ENCODE measurements at regions not wholly inside any gene's neighbourhood (a gene's known extent, or its start where the extent isn't known, plus 50 kb on each side); places are given as distances from the start of the nearest gene placed in this dataset.

DNA sequence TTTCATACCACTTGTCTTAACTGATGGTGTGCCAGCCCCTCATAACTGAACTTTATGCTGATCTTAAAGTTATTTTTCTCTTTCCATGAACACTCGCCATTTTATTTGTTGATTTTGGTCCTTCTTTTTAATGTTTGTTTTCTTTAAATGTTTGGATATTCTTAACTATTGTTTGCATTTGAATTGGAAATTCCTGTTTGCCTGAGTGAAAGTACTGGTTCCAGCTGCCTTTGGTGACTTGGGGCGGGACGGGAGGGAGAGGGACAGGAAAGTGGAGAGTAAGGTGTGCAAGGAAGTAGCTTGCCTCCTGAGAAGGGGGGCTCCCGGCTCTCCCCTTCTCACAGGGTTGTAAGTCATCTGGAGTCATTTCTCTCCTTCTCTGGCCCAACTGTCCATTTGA lies 287.1 kb upstream of the PPP2R3A start:
- Histone ChIP-seq H3K36me3 (ENCODE audit: control insufficient read depth in 2 of 2, extremely low read depth in 1 of 2, insufficient read depth in 1 of 2, low read length in 1 of 2) (no peaks in the 10 kb centered on the region), H3K9me3 (no peaks in the 10 kb centered on the region), H3K4me3 (ENCODE audit: control insufficient read depth in 1 of 2, extremely low read depth in 1 of 2, low read length in 1 of 2) (no peak overlapping the region), H3K4me1 (ENCODE audit: control insufficient read depth in 1 of 2, extremely low read depth in 1 of 2, insufficient read depth in 2 of 2, low read length in 2 of 2) (no peaks in the 10 kb centered on the region), H3K27ac (ENCODE audit: low read length) (no peak overlapping the region), H3K27me3 (replicated peaks in 1 of 2; ENCODE audit: control insufficient read depth in 2 of 2, extremely low read depth in 1 of 2, insufficient read depth in 2 of 2, low read length in 1 of 2) (no peaks in the 10 kb centered on the region)
- Mint-ChIP-seq H3K9me3 (peaks cover 7 to 26% (median 12%) of the 10 kb centered on the region in 3 donors), H3K4me1 (no peaks in the 10 kb centered on the region), H3K36me3 (no peaks in the 10 kb centered on the region), H3K27me3 (peaks cover 0 to 3% of the 10 kb centered on the region in 2 donors), H3K4me3 (no peak overlapping the region), H3K27ac (no peak overlapping the region)
- ATAC-seq (replicated peaks in 1 of 4) (no peak), DNase-seq (no peak)
- CTCF ChIA-PET = interaction anchor here in 1 of 2 donors (0.6 kb wide), 1 partner anchor 10 kb away, joined by 4 read pairs; no protein-coding TSS in a partner anchor
- 83% methylated on average over 1 of the region's 4 CpGs for WGBS (ENCODE audit: insufficient coverage)
- POLR2A ChIA-PET = no interaction called here

DNA sequence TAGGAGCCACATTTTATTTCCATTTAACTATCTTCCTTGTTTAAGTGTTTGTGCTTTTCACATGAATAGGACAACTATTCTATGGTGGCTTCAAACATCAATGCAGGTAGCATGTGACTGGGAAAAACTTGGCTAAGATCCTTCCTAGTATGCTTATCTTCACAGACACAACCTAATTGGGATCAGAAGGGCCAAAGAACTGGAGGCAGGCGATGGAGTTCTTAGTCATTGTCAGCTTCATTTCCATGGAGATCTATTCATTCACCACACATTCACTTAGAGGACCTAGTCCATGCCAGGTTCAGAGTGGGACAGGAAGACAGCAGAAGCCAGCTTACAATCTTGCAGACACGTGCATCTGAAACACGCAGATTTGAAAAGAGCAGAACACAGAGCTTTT lies 277.5 kb upstream of the PPP2R3A start:
- Mint-ChIP-seq H3K4me1 (no peaks in the 10 kb centered on the region), H3K36me3 (no peaks in the 10 kb centered on the region), H3K27ac (no peak overlapping the region), H3K27me3 (peaks cover 0 to 4% of the 10 kb centered on the region in 2 donors), H3K4me3 (no peak overlapping the region), H3K9me3 (peaks cover 0 to 8% (median 0%) of the 10 kb centered on the region in 3 donors)
- H3K4me3 ChIP-seq (ENCODE audit: control insufficient read depth in 1 of 2, extremely low read depth in 1 of 2, low read length in 1 of 2) = no peak overlapping the region
- H3K27ac ChIP-seq (ENCODE audit: low read length) = no peak overlapping the region
- no peaks in the 10 kb centered on the region for H3K9me3 ChIP-seq
- no peaks in the 10 kb centered on the region for H3K4me1 ChIP-seq (ENCODE audit: control insufficient read depth in 1 of 2, extremely low read depth in 1 of 2, insufficient read depth in 2 of 2, low read length in 2 of 2)
- CTCF ChIA-PET = interaction anchor here in 1 of 2 donors (0.5 kb wide), 1 partner anchor 10 kb away, joined by 4 read pairs; no protein-coding TSS in a partner anchor
- no peak for ATAC-seq (replicated peaks in 1 of 4)
- no peak for DNase-seq
- POLR2A ChIA-PET = no interaction called here
- no peaks in the 10 kb centered on the region for H3K27me3 ChIP-seq (replicated peaks in 1 of 2; ENCODE audit: control insufficient read depth in 2 of 2, extremely low read depth in 1 of 2, insufficient read depth in 2 of 2, low read length in 1 of 2)
- no peaks in the 10 kb centered on the region for H3K36me3 ChIP-seq (ENCODE audit: control insufficient read depth in 2 of 2, extremely low read depth in 1 of 2, insufficient read depth in 1 of 2, low read length in 1 of 2)
- WGBS (ENCODE audit: insufficient coverage) = 80% methylated on average over 1 of the region's 3 CpGs

GRCh38 chr3:135690664-135691063 lies 274.9 kb upstream of the PPP2R3A start:
- ATAC-seq (replicated peaks in 1 of 4) = no peak
- POLR2A ChIA-PET = no interaction called here
- CTCF ChIA-PET = no interaction called here

DNA sequence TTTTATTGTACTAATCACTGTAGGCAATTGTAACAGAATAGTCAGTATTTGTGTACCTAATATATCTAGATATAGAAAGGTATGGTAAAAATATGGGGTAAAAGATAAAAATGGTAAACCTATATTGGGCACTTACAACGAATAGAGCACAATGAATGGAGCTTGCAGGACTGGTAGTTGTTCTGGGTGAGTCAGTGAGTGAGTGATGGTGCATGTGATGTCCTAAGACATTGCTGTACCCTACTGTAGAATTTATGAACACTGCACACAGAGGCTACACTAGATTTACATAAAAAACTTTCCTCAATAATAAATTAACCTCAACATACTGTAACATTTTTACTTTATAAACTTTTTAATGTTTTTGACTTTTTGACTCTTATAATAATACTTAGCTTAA lies 274.3 kb upstream of the PPP2R3A start:
- H3K27ac ChIP-seq (ENCODE audit: low read length) = no peak overlapping the region
- POLR2A ChIA-PET = no interaction called here
- no peaks in the 10 kb centered on the region for H3K9me3 ChIP-seq
- no peak overlapping the region for H3K27ac Mint-ChIP-seq
- H3K36me3 ChIP-seq (ENCODE audit: control insufficient read depth in 2 of 2, extremely low read depth in 1 of 2, insufficient read depth in 1 of 2, low read length in 1 of 2) = no peaks in the 10 kb centered on the region
- no peaks in the 10 kb centered on the region for H3K4me1 Mint-ChIP-seq
- no CpG with 5 or more reads among the region's 1 CpG for WGBS (ENCODE audit: insufficient coverage)
- ATAC-seq (replicated peaks in 1 of 4) (no peak), DNase-seq (no peak)
- H3K27me3 ChIP-seq (replicated peaks in 1 of 2; ENCODE audit: control insufficient read depth in 2 of 2, extremely low read depth in 1 of 2, insufficient read depth in 2 of 2, low read length in 1 of 2) = no peaks in the 10 kb centered on the region
- no peaks in the 10 kb centered on the region for H3K36me3 Mint-ChIP-seq
- CTCF ChIA-PET = no interaction called here
- H3K4me3 ChIP-seq (ENCODE audit: control insufficient read depth in 1 of 2, extremely low read depth in 1 of 2, low read length in 1 of 2) = no peak overlapping the region
- H3K4me1 ChIP-seq (ENCODE audit: control insufficient read depth in 1 of 2, extremely low read depth in 1 of 2, insufficient read depth in 2 of 2, low read length in 2 of 2) = no peaks in the 10 kb centered on the region
- H3K9me3 Mint-ChIP-seq = peaks cover 0 to 3% (median 2%) of the 10 kb centered on the region in 3 donors
- H3K27me3 Mint-ChIP-seq = peaks cover 0 to 4% of the 10 kb centered on the region in 2 donors
- H3K4me3 Mint-ChIP-seq = no peak overlapping the region

More at GRCh38 chr3:135690664-135691063, 274.9 kb upstream of the PPP2R3A start:
- Histone ChIP-seq H3K27me3 (replicated peaks in 1 of 2; ENCODE audit: control insufficient read depth in 2 of 2, extremely low read depth in 1 of 2, insufficient read depth in 2 of 2, low read length in 1 of 2) (no peaks in the 10 kb centered on the region), H3K4me1 (ENCODE audit: control insufficient read depth in 1 of 2, extremely low read depth in 1 of 2, insufficient read depth in 2 of 2, low read length in 2 of 2) (no peaks in the 10 kb centered on the region), H3K27ac (ENCODE audit: low read length) (no peak overlapping the region), H3K4me3 (ENCODE audit: control insufficient read depth in 1 of 2, extremely low read depth in 1 of 2, low read length in 1 of 2) (no peak overlapping the region), H3K9me3 (no peaks in the 10 kb centered on the region), H3K36me3 (ENCODE audit: control insufficient read depth in 2 of 2, extremely low read depth in 1 of 2, insufficient read depth in 1 of 2, low read length in 1 of 2) (no peaks in the 10 kb centered on the region)
- H3K4me1 Mint-ChIP-seq = no peaks in the 10 kb centered on the region
- H3K27me3 Mint-ChIP-seq = peaks cover 0 to 4% of the 10 kb centered on the region in 2 donors
- H3K9me3 Mint-ChIP-seq = peaks cover 0 to 3% (median 2%) of the 10 kb centered on the region in 3 donors
- no peak overlapping the region for H3K27ac Mint-ChIP-seq
- 80% methylated on average over 1 of the region's 3 CpGs for WGBS (ENCODE audit: insufficient coverage)
- DNase-seq = no peak
- H3K4me3 Mint-ChIP-seq = no peak overlapping the region
- H3K36me3 Mint-ChIP-seq = no peaks in the 10 kb centered on the region

GRCh38 chr3:135694142-135694541 lies 271.4 kb upstream of the PPP2R3A start:
- POLR2A ChIA-PET = no interaction called here
- H3K4me1 ChIP-seq (ENCODE audit: control insufficient read depth in 1 of 2, extremely low read depth in 1 of 2, insufficient read depth in 2 of 2, low read length in 2 of 2) = no peaks in the 10 kb centered on the region
- H3K36me3 ChIP-seq (ENCODE audit: control insufficient read depth in 2 of 2, extremely low read depth in 1 of 2, insufficient read depth in 1 of 2, low read length in 1 of 2) = no peaks in the 10 kb centered on the region
- Mint-ChIP-seq H3K27ac (no peak overlapping the region), H3K4me3 (no peak overlapping the region), H3K27me3 (no peaks in the 10 kb centered on the region), H3K4me1 (no peaks in the 10 kb centered on the region), H3K9me3 (peaks cover 0 to 3% (median 2%) of the 10 kb centered on the region in 3 donors), H3K36me3 (no peaks in the 10 kb centered on the region)
- no peak for ATAC-seq (replicated peaks in 1 of 4)
- no peak overlapping the region for H3K27ac ChIP-seq (ENCODE audit: low read length)
- no peaks in the 10 kb centered on the region for H3K9me3 ChIP-seq
- H3K4me3 ChIP-seq (ENCODE audit: control insufficient read depth in 1 of 2, extremely low read depth in 1 of 2, low read length in 1 of 2) = no peak overlapping the region
- CTCF ChIA-PET = interaction anchor here in 1 of 2 donors (1.0 kb wide), 1 partner anchor 28 kb away, joined by 3 read pairs; no protein-coding TSS in a partner anchor
- 33% methylated on average over 1 of the region's 1 CpG for WGBS (ENCODE audit: insufficient coverage)
- DNase-seq = no peak
- H3K27me3 ChIP-seq (replicated peaks in 1 of 2; ENCODE audit: control insufficient read depth in 2 of 2, extremely low read depth in 1 of 2, insufficient read depth in 2 of 2, low read length in 1 of 2) = no peaks in the 10 kb centered on the region

DNA sequence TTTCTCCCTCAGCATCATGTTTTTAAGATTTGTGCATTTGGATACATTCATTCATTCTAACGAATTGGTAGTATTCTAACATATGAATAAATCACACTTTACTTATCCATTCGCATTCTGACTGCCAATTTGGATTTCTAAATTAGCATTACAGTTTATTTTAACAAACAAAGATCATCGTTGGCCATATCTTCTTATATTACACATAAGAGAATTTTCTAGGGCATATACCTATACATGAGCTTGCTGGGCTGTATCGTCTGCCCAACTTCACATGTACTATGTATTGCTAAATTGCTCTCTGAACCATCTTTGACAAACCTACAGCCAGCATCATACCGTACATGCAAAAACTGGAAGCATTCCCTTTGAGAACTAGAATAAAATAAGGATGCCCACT lies 265.8 kb upstream of the PPP2R3A start:
- no peak overlapping the region for H3K4me3 ChIP-seq (ENCODE audit: control insufficient read depth in 1 of 2, extremely low read depth in 1 of 2, low read length in 1 of 2)
- ATAC-seq (replicated peaks in 1 of 4) = no peak
- Mint-ChIP-seq H3K36me3 (no peaks in the 10 kb centered on the region), H3K4me3 (no peak overlapping the region), H3K9me3 (peaks cover 0 to 14% (median 0%) of the 10 kb centered on the region in 3 donors), H3K27ac (no peak overlapping the region), H3K4me1 (no peaks in the 10 kb centered on the region), H3K27me3 (no peaks in the 10 kb centered on the region)
- CTCF ChIA-PET = no interaction called here
- H3K27me3 ChIP-seq (replicated peaks in 1 of 2; ENCODE audit: control insufficient read depth in 2 of 2, extremely low read depth in 1 of 2, insufficient read depth in 2 of 2, low read length in 1 of 2) = no peaks in the 10 kb centered on the region
- no peaks in the 10 kb centered on the region for H3K4me1 ChIP-seq (ENCODE audit: control insufficient read depth in 1 of 2, extremely low read depth in 1 of 2, insufficient read depth in 2 of 2, low read length in 2 of 2)
- DNase-seq = no peak
- POLR2A ChIA-PET = no interaction called here
- H3K36me3 ChIP-seq (ENCODE audit: control insufficient read depth in 2 of 2, extremely low read depth in 1 of 2, insufficient read depth in 1 of 2, low read length in 1 of 2) = no peaks in the 10 kb centered on the region
- WGBS (ENCODE audit: insufficient coverage) = 40% methylated on average over 1 of the region's 5 CpGs
- no peaks in the 10 kb centered on the region for H3K9me3 ChIP-seq
- H3K27ac ChIP-seq (ENCODE audit: low read length) = no peak overlapping the region
